ENCODE measurements at regions not wholly inside any gene's neighbourhood (a gene's known extent, or its start where the extent isn't known, plus 50 kb on each side); places are given as distances from the start of the nearest gene placed in this dataset.

- no peak for DNase-seq (ENCODE audit: low spot score)
Measured at GRCh38 chr4:152235718-152236117, 300.2 kb downstream of the FBXW7 start.

GRCh38 chr4:152234571-152234970 is 301.3 kb downstream of the FBXW7 start:
- no peak for DNase-seq (ENCODE audit: low spot score)

DNA sequence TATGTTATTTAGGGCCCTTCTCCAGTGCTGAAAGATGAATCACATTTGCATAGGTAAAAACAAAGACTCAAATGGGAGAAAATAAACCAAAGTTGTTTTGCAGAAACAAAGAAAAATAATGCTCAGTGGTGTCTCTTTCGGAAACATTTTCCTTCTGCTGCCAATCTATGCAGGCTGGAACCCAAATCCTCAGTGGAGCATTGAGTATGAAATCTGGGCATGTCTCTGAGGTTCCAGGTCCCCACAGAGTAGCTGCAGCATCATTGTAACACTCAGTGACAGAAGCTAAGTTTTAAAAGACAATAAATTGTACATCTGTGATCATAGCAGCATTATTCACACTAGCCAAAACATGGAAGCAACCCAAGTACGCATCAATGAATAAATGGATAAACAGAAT is 303.6 kb downstream of the FBXW7 start:
- no peak for DNase-seq (ENCODE audit: low spot score)

GRCh38 chr4:152229782-152230289 is 306.1 kb downstream of the FBXW7 start:
- no peak for DNase-seq (ENCODE audit: low spot score)

GRCh38 chr4:152225680-152226079 is 310.2 kb downstream of the FBXW7 start:
- DNase-seq (ENCODE audit: low spot score), result no peak

GRCh38 chr4:152224721-152225420 is 311.0 kb downstream of the FBXW7 start:
- no peak for DNase-seq (ENCODE audit: low spot score)

DNA sequence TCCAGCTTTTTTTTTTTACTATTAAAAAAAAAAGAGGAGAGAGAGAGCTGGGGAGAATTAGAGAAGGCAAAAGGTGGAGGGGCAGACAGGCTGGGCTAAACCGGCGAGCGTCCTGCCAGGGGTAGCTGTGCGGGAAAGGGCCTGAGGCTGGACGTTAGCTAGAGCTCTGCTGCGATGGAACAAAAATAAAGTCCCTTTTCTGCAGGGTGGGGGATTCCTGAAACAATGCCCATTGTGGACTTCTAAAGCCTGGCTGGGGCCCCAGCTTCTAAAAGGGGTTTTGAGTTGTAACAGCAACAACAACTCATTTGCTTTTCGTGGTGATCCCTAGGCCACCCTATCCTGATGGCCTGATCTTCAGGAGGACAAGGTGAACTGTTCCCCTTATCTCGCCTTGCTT is 311.7 kb downstream of the FBXW7 start:
- no peak for DNase-seq (ENCODE audit: low spot score)

- no peak for DNase-seq (ENCODE audit: low spot score)
Measured at GRCh38 chr4:152223600-152223999, 312.3 kb downstream of the FBXW7 start.

DNA sequence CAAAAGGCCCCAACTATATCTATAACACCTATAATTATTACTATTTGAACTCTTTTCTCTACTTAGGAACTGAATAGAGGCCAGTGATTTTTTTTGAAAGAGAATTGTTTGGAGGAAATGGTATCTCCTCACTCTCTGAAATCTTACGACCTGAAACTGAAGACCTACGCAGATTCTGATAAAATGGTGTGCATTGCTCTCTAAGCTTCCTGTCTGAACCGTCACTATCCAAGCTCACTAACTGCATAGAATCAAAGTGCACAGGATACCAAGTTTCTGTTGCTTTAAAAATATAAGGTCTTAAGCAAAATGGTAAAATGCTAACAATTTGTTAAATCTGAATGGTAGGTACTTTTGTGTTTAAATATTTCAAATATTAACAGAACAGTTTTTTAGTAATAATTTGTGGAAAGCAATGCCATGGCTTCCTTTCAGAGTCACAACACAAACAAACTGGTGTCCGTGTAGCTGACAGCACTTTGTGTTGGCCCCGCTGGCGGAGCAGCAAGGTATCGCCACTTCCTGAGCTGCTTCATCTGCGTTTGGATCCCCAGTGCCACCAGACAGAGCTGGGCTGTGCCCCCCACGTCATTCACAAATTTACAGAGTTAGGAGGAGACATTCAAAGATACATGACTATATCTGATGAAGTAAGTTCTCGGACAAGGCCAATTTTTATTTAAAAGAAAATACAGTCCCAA is 313.9 kb downstream of the FBXW7 start:
- DNase-seq (ENCODE audit: low spot score), result no peak

DNA sequence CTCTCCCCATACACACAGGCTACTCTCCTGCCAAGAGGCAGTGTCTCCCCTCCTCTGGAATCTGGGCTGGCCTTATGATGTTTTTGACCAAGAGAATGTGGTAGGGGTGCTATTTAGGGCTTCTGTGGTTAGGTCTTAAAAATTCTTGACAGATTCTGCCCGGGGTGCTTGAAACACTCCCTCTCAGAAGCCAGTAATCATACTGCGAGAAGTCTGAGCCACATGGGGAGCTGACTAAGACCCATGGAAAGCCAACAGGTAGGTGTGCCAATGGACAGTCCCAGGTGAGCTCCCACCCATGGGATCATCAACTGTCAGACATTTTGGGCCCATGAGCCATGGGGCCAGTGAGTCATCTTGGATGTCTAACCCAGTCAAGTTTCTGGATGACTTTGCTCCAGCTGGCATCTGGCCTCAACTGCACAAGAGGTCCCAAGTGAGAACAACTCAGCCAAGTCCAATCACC is 315.7 kb downstream of the FBXW7 start:
- no peak for DNase-seq (ENCODE audit: low spot score)

GRCh38 chr4:152218576-152218975 is 317.3 kb downstream of the FBXW7 start:
- DNase-seq (ENCODE audit: low spot score), result no peak

GRCh38 chr4:152217896-152218295 is 318.0 kb downstream of the FBXW7 start:
- DNase-seq (ENCODE audit: low spot score), result no peak

DNA sequence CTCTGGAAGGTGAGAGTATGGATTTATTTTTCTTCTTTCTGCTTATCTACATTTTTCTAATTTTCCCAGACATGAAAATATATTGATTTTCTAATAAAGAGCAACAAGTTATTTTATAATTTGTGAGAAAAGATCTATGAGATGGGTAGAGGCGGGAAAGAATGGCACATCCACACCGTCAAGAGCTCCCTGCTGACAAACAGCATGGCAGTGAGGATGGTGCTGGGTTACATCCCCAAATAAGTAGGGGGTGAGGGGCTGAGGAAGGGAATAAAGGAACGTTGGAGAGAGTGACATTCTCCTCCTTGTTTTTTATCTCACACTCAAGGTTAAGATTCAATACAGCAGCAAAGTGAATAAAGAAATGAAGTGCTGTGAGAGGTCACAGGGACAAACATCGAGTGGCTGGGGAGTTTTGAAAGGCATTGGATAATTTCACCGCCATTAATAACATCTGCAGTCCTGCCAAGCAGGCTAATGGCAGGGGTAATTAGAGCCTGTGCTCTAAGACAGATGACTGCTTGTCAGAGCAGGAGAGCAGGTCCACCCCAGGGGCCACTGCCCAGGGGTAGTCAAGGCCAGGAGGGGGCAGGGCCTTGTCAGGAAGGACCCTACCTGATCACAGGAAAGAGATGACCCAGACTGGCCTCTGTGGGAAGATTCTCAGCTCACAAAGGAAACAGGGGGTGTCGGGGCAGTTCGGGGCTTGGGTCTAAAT is 323.8 kb downstream of the FBXW7 start:
- DNase-seq (ENCODE audit: low spot score), result no peak

DNA sequence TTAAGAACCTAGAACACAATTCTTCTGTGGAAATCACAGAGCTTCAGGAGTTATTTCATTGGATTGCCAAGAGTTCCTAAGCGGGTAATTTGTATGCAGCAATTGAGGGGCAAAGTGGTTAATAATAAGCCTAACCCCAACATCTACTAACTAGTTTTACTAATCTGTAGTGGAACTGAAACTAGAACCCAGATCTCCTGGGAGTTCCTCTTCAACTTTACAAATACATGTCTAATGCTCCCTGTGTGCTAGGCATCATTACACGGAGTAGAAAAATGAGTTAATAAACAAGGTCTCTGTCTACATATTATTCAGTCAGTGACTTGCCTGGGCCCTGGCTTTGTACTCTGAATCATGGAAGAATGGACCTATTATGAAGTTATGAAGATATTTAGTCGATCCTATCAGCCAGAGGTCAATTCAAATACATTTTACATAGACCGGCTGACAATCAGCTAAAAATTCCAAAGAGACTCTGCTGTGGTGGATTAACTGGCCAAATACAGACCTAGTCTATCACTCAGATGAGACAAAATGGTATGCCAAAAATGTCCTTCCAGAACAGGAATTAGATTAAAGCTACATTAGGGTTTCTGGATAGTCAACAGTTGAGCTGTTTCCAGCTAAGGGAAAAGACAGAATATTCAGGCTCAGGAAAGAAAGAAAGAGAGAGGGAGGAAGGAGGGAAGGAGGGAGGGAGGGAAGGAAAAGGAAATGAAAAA is 326.0 kb downstream of the FBXW7 start:
- DNase-seq (ENCODE audit: low spot score), result no peak

DNA sequence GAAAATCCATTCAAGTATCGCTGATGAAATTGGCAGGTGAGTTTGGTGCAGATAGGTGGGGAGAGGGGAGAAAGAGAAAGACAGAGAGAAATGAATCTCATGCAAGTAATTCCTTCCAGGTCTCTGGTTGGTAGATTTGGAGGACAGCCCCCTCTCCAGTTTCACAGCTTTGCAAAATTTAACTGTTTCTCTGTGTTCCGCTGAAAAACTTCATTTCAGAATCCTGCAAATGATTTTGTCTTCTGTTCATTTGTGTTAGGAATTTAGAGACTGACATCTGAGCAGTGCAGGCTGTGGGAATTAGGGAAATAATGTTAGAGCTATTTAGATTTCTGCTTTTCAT is 328.5 kb downstream of the FBXW7 start:
- no peak for DNase-seq (ENCODE audit: low spot score)

- DNase-seq (ENCODE audit: low spot score), result no peak
Measured at GRCh38 chr4:152206646-152207377, 329.1 kb downstream of the FBXW7 start.

GRCh38 chr4:152206185-152206584 is 329.7 kb downstream of the FBXW7 start:
- DNase-seq (ENCODE audit: low spot score), result no peak

- no peak for DNase-seq (ENCODE audit: low spot score)
Measured at GRCh38 chr4:152202415-152202814, 333.5 kb downstream of the FBXW7 start.

DNA sequence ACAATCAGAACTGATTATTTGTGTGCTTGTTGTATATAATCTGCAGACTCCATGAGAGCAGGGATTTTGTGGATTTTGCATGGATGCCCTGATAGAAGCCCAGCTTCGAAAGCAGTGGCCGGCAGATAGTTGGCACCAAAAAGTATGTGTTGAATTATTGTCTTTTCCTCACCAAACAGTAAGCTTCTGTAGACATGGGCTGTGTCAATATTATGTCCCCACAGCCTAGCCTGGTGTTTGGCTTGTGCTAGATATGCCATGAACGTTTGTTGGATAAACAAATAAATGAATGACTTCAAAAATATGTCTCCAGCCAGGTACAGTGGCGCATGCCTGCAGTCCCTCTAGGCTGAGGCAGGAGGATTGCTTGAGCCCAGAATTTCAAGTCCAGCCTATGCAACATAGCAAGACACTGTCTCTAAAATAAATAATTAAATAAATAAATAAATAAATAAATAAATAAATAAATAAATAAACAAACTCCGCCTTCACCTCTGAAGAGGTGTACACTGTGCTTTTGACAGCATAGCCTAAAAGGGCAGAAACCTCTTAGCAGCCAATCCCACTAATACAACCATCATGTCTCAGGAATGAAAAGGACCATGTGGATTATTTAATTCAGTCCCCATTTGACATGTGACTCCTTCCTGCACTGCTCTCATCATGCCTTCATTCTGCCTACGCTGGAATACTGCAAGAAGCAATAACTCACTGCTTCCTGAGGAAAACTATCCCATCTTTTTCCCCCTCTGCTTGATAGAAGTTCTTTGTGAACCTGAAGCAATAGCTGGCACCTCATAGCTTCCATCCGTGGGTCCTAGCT is 335.2 kb downstream of the FBXW7 start:
- DNase-seq (ENCODE audit: low spot score), result no peak

- DNase-seq (ENCODE audit: low spot score), result peak; percentile 69
Measured at GRCh38 chr4:152197211-152197610, 338.7 kb downstream of the FBXW7 start.

GRCh38 chr4:152195888-152196287 is 340.0 kb downstream of the FBXW7 start:
- peak; percentile 4 for DNase-seq (ENCODE audit: low spot score)

All from putamen (tissue), 1 donor.